Endothelial cell (in vitro differentiated cells): ENCODE measurements at regions not wholly inside any gene's neighbourhood (a gene's known extent, or its start where the extent isn't known, plus 50 kb on each side); places are given as distances from the start of the nearest gene placed in this dataset.

Experiments used
- DNase-seq: peaks from one replicate; pipeline ENCODE4 v3.0.0; 2021; ENCODE audit warnings: low spot score
- H3K27ac Mint-ChIP-seq: one replicate; pipeline ENCODE4 v1.8.0; 2021; ENCODE audit warnings: mixed read lengths, inconsistent platforms; ENCODE audit not compliant: unreplicated experiment
- H3K27me3 Mint-ChIP-seq: one replicate; pipeline ENCODE4 v1.8.0; 2021; ENCODE audit warnings: mild to moderate bottlenecking, moderate library complexity, mixed read lengths, inconsistent platforms; ENCODE audit not compliant: unreplicated experiment
- H3K36me3 Mint-ChIP-seq: one replicate; pipeline ENCODE4 v1.8.0; 2021; ENCODE audit warnings: mild to moderate bottlenecking, low read depth, mixed read lengths, inconsistent platforms; ENCODE audit not compliant: unreplicated experiment
- H3K4me1 Mint-ChIP-seq: one replicate; pipeline ENCODE4 v1.8.0; 2021; ENCODE audit warnings: mild to moderate bottlenecking, mixed read lengths, inconsistent platforms; ENCODE audit not compliant: unreplicated experiment
- H3K4me3 Mint-ChIP-seq: one replicate; pipeline ENCODE4 v1.8.0; 2021; ENCODE audit warnings: mild to moderate bottlenecking, mixed read lengths, inconsistent platforms; ENCODE audit not compliant: unreplicated experiment
- H3K9me3 Mint-ChIP-seq: one replicate; pipeline ENCODE4 v1.8.0; 2021; ENCODE audit warnings: mixed read lengths, inconsistent platforms; ENCODE audit not compliant: unreplicated experiment
- TF ChIP-seq, protein P1 (sequence below): fragments of 200-600 bp; sonication (generic); IDR thresholded peaks from one replicate; pipeline ENCODE4 v1.5.0; 2021; ENCODE audit warnings: antibody characterized with exemption; ENCODE audit not compliant: unreplicated experiment

- H3K27ac Mint-ChIP-seq, result peak overlapping the region; percentile 89
- peaks cover 4% of the 10 kb centered on the region for H3K27me3 Mint-ChIP-seq
- peaks cover 18% of the 10 kb centered on the region for H3K4me1 Mint-ChIP-seq
- TF ChIP-seq, protein P1, sequence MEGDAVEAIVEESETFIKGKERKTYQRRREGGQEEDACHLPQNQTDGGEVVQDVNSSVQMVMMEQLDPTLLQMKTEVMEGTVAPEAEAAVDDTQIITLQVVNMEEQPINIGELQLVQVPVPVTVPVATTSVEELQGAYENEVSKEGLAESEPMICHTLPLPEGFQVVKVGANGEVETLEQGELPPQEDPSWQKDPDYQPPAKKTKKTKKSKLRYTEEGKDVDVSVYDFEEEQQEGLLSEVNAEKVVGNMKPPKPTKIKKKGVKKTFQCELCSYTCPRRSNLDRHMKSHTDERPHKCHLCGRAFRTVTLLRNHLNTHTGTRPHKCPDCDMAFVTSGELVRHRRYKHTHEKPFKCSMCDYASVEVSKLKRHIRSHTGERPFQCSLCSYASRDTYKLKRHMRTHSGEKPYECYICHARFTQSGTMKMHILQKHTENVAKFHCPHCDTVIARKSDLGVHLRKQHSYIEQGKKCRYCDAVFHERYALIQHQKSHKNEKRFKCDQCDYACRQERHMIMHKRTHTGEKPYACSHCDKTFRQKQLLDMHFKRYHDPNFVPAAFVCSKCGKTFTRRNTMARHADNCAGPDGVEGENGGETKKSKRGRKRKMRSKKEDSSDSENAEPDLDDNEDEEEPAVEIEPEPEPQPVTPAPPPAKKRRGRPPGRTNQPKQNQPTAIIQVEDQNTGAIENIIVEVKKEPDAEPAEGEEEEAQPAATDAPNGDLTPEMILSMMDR, result no peak
- no peak overlapping the region for H3K4me3 Mint-ChIP-seq
- no peaks in the 10 kb centered on the region for H3K36me3 Mint-ChIP-seq
- no peaks in the 10 kb centered on the region for H3K9me3 Mint-ChIP-seq
- DNase-seq, result peak; percentile 20
These were observed 75.7 kb upstream of the PRR23C start for GRCh38 chr3:139120086-139121056.

- no peak overlapping the region for H3K4me3 Mint-ChIP-seq
- no peak overlapping the region for H3K27ac Mint-ChIP-seq
- no peaks in the 10 kb centered on the region for H3K9me3 Mint-ChIP-seq
- no peaks in the 10 kb centered on the region for H3K36me3 Mint-ChIP-seq
- TF ChIP-seq, protein P1, result no peak
- no peak for DNase-seq
- peaks cover 4% of the 10 kb centered on the region for H3K27me3 Mint-ChIP-seq
- H3K4me1 Mint-ChIP-seq, result peaks cover 18% of the 10 kb centered on the region
These were observed 77.0 kb upstream of the PRR23C start for GRCh38 chr3:139121513-139122220.

- TF ChIP-seq, protein P1, result no peak
- Mint-ChIP-seq H3K4me1 (peaks cover 18% of the 10 kb centered on the region), H3K36me3 (no peaks in the 10 kb centered on the region), H3K9me3 (no peaks in the 10 kb centered on the region), H3K4me3 (no peak overlapping the region), H3K27me3 (peaks cover 4% of the 10 kb centered on the region), H3K27ac (no peak overlapping the region)
- no peak for DNase-seq
These were observed 77.5 kb upstream of the PRR23C start for GRCh38 chr3:139122221-139122581.

GRCh38 chr3:139122612-139123011, 77.9 kb upstream of the PRR23C start:
- Mint-ChIP-seq H3K27me3 (peaks cover 4% of the 10 kb centered on the region), H3K36me3 (no peaks in the 10 kb centered on the region), H3K27ac (no peak overlapping the region), H3K4me1 (peaks cover 18% of the 10 kb centered on the region), H3K9me3 (no peaks in the 10 kb centered on the region), H3K4me3 (no peak overlapping the region)
- no peak for DNase-seq
- TF ChIP-seq, protein P1, result no peak
